ENCODE measurements at regions not wholly inside any gene's neighbourhood (a gene's known extent, or its start where the extent isn't known, plus 50 kb on each side); places are given as distances from the start of the nearest gene placed in this dataset.

GRCh38 chr20:54713727-54714126, 238.3 kb downstream of the DOK5 start:
- DNase-seq, result no peak

- DNase-seq, result no peak
These were observed 235.7 kb downstream of the DOK5 start for GRCh38 chr20:54711071-54711470.

- no peak for DNase-seq
These were observed 234.9 kb downstream of the DOK5 start for GRCh38 chr20:54710341-54710740.

GRCh38 chr20:54708229-54708628, 232.8 kb downstream of the DOK5 start:
- no peak for DNase-seq

- no peak for DNase-seq
These were observed 232.4 kb downstream of the DOK5 start for GRCh38 chr20:54707801-54708200.

GRCh38 chr20:54706581-54706980, 231.2 kb downstream of the DOK5 start:
- no peak for DNase-seq

GRCh38 chr20:54704032-54704635, 228.7 kb downstream of the DOK5 start:
- DNase-seq, result no peak

Measured in NCI-H1048 (cell line).